Inflammatory macrophage treated with lipopolysaccharide for 4 hours (primary cell): ENCODE measurements at regions not wholly inside any gene's neighbourhood (a gene's known extent, or its start where the extent isn't known, plus 50 kb on each side); places are given as distances from the start of the nearest gene placed in this dataset.
"Not testable (repeated sequence)": the region's sequence is repeated elsewhere in the genome, so short reads cannot be mapped to it uniquely, and the experiment has no call there.

Source experiments
- DNase-seq: peaks from one replicate; pipeline ENCODE4 v3.0.0-alpha.2; 2020

- no peak for DNase-seq
Measured at GRCh38 chr12:89151536-89151935, 200.8 kb downstream of the DUSP6 start.

- not testable (repeated sequence) for DNase-seq
Measured at GRCh38 chr12:89150789-89151188, 201.5 kb downstream of the DUSP6 start.

- DNase-seq = no peak
Measured at GRCh38 chr12:89140602-89141238, 211.6 kb downstream of the DUSP6 start.

- no peak for DNase-seq
Measured at GRCh38 chr12:89140141-89140540, 212.2 kb downstream of the DUSP6 start.

- no peak for DNase-seq
Measured at GRCh38 chr12:89139390-89139789, 212.9 kb downstream of the DUSP6 start.

GRCh38 chr12:89138048-89138852 lies 214.1 kb downstream of the DUSP6 start:
- DNase-seq = no peak

GRCh38 chr12:89135976-89136634 lies 216.2 kb downstream of the DUSP6 start:
- DNase-seq = peak; percentile 86

GRCh38 chr12:89134213-89134770 lies 218.0 kb downstream of the DUSP6 start:
- DNase-seq = no peak

GRCh38 chr12:89129167-89129870 lies 223.0 kb downstream of the DUSP6 start:
- DNase-seq = no peak

GRCh38 chr12:89126712-89127111 lies 225.6 kb downstream of the DUSP6 start:
- peak; percentile 84 for DNase-seq

- DNase-seq = no peak
Measured at GRCh38 chr12:89122852-89123251, 229.4 kb downstream of the DUSP6 start.

- no peak for DNase-seq
Measured at GRCh38 chr12:89117448-89118034, 234.8 kb downstream of the DUSP6 start.

- no peak for DNase-seq
Measured at GRCh38 chr12:89111964-89112363, 240.3 kb downstream of the DUSP6 start.

- no peak for DNase-seq
Measured at GRCh38 chr12:89108265-89108664, 244.0 kb downstream of the DUSP6 start.

GRCh38 chr12:89106950-89107349 lies 245.4 kb downstream of the DUSP6 start:
- no peak for DNase-seq

- DNase-seq = no peak
Measured at GRCh38 chr12:89105243-89105642, 247.1 kb downstream of the DUSP6 start.

- no peak for DNase-seq
Measured at GRCh38 chr12:89103831-89104230, 248.5 kb downstream of the DUSP6 start.

- no peak for DNase-seq
Measured at GRCh38 chr12:89101440-89101839, 250.9 kb downstream of the DUSP6 start.

- DNase-seq = no peak
Measured at GRCh38 chr12:89098441-89099112, 253.7 kb downstream of the DUSP6 start.

- no peak for DNase-seq
Measured at GRCh38 chr12:89092297-89092696, 260.0 kb downstream of the DUSP6 start.

- DNase-seq = no peak
Measured at GRCh38 chr12:89091293-89091841, 260.9 kb downstream of the DUSP6 start.

- peak; percentile 24 for DNase-seq
Measured at GRCh38 chr12:89089264-89089663, 263.0 kb downstream of the DUSP6 start.
